Lower lobe of right lung (tissue), 2 donors: ENCODE measurements at regions not wholly inside any gene's neighbourhood (a gene's known extent, or its start where the extent isn't known, plus 50 kb on each side); places are given as distances from the start of the nearest gene placed in this dataset.

ENCODE experiments used
- ATAC-seq, 2 donors: fragments of 200-7000 bp; cut with Tn5 transposase; one replicate each; pipeline ENCODE4 v1.9.1; 2020 to 2022; ENCODE audit warnings: mild to moderate bottlenecking in 2 of 2, moderate library complexity in 2 of 2
- DNase-seq: peaks from one replicate; pipeline ENCODE4 v3.0.0-alpha.2; 2020
- H3K27ac ChIP-seq: fragments of 200-600 bp; one replicate; pipeline ENCODE4 v1.8.0; 2022
- H3K27me3 ChIP-seq: fragments of 200-600 bp; one replicate; pipeline ENCODE4 v1.8.0; 2022; ENCODE audit warnings: low read depth
- H3K36me3 ChIP-seq: fragments of 200-600 bp; one replicate; pipeline ENCODE4 v1.8.0; 2022; ENCODE audit warnings: mild to moderate bottlenecking
- H3K4me1 ChIP-seq: fragments of 200-600 bp; one replicate; pipeline ENCODE4 v1.8.0; 2022
- H3K4me3 ChIP-seq: fragments of 200-600 bp; one replicate; pipeline ENCODE4 v1.8.0; 2022; ENCODE audit warnings: mild to moderate bottlenecking
- H3K9me3 ChIP-seq: fragments of 200-600 bp; one replicate; pipeline ENCODE4 v1.8.0; 2022
- CTCF ChIP-seq: fragments of 200-600 bp; IDR thresholded peaks from one replicate; pipeline ENCODE4 v1.8.0; 2022; ENCODE audit warnings: antibody characterized with exemption, mild to moderate bottlenecking
- intact Hi-C: fragments of 100-400 bp; cut with DNase I; formaldehyde crosslinking; loops from one replicate; pipeline ENCODE4 v1.11.0; 2022
- donor health status: DM: no; HTN: yes; CAD: no; lungs with severe emphysema.

GRCh38 chr3:168161696-168162095 lies 66.0 kb upstream of the GOLIM4 start:
- ATAC-seq (no peak), DNase-seq (no peak)
- no peak overlapping the region for H3K4me3 ChIP-seq
- no peaks in the 10 kb centered on the region for H3K27me3 ChIP-seq
- H3K27ac ChIP-seq: no peak overlapping the region
- no peaks in the 10 kb centered on the region for H3K36me3 ChIP-seq
- no peaks in the 10 kb centered on the region for H3K9me3 ChIP-seq
- H3K4me1 ChIP-seq: no peaks in the 10 kb centered on the region
- TF ChIP-seq CTCF: no peak
- intact Hi-C loops: no loop called here

GRCh38 chr3:168157903-168158302 lies 62.2 kb upstream of the GOLIM4 start:
- H3K27me3 ChIP-seq: no peaks in the 10 kb centered on the region
- no peak for ATAC-seq
- intact Hi-C loops: no loop called here
- H3K36me3 ChIP-seq: no peaks in the 10 kb centered on the region
- H3K27ac ChIP-seq: no peak overlapping the region
- H3K9me3 ChIP-seq: peaks cover 2% of the 10 kb centered on the region
- no peaks in the 10 kb centered on the region for H3K4me1 ChIP-seq
- DNase-seq: no peak
- H3K4me3 ChIP-seq: no peak overlapping the region
- TF ChIP-seq CTCF: no peak

- DNase-seq: no peak
- Histone ChIP-seq H3K9me3 (peaks cover 9% of the 10 kb centered on the region), H3K4me1 (no peaks in the 10 kb centered on the region), H3K27ac (no peak overlapping the region), H3K4me3 (no peak overlapping the region), H3K27me3 (no peaks in the 10 kb centered on the region), H3K36me3 (no peaks in the 10 kb centered on the region)
- intact Hi-C loops: no loop called here
- no peak for TF ChIP-seq CTCF
- no peak for ATAC-seq
These were observed 61.5 kb upstream of the GOLIM4 start for GRCh38 chr3:168157099-168157700.

- H3K36me3 ChIP-seq: no peaks in the 10 kb centered on the region
- intact Hi-C loops: no loop called here
- H3K4me1 ChIP-seq: no peaks in the 10 kb centered on the region
- ATAC-seq (peak; percentile 27 to 59), DNase-seq (no peak)
- no peak overlapping the region for H3K27ac ChIP-seq
- H3K27me3 ChIP-seq: no peaks in the 10 kb centered on the region
- peaks cover 12% of the 10 kb centered on the region for H3K9me3 ChIP-seq
- no peak overlapping the region for H3K4me3 ChIP-seq
- TF ChIP-seq CTCF: no peak
These were observed 60.8 kb upstream of the GOLIM4 start for GRCh38 chr3:168156479-168156878.

GRCh38 chr3:168155303-168155702 lies 59.6 kb upstream of the GOLIM4 start:
- H3K9me3 ChIP-seq: peaks cover 12% of the 10 kb centered on the region
- DNase-seq (no peak), ATAC-seq (peak; percentile 34 to 44)
- no peak overlapping the region for H3K27ac ChIP-seq
- no peak overlapping the region for H3K4me3 ChIP-seq
- TF ChIP-seq CTCF: no peak
- H3K27me3 ChIP-seq: no peaks in the 10 kb centered on the region
- intact Hi-C loops: no loop called here
- no peaks in the 10 kb centered on the region for H3K36me3 ChIP-seq
- H3K4me1 ChIP-seq: no peaks in the 10 kb centered on the region
